HCT116 (cell line): ENCODE measurements at regions not wholly inside any gene's neighbourhood (a gene's known extent, or its start where the extent isn't known, plus 50 kb on each side); places are given as distances from the start of the nearest gene placed in this dataset.

Experiments
- ATF3 ChIP-seq: IDR thresholded peaks from 2 replicates; pipeline ENCODE4 v1.6.1; 2012
- CEBPB ChIP-seq: IDR thresholded peaks from 2 replicates; pipeline ENCODE4 v1.6.1; 2012; ENCODE audit warnings: low read depth
- CTCF ChIP-seq, 3 experiments: fragments of 200-600 bp in 1 of 3; sonication (generic) in 1 of 3; IDR thresholded peaks in 2 of 3; conservative IDR thresholded peaks in 1 of 3; 2 replicates each; pipeline ENCODE4 v1.5.1; 2012 to 2017; ENCODE audit warnings: low read depth in 2 of 3, low read length in 2 of 3, antibody characterized with exemption in 1 of 3, borderline replicate concordance in 1 of 3, control low read depth in 1 of 3, mild to moderate bottlenecking in 1 of 3, mixed read lengths in 1 of 3, mixed run types in 1 of 3, moderate library complexity in 1 of 3; ENCODE audit not compliant: insufficient read depth in 1 of 3
- EZH2 ChIP-seq: fragments of 200-600 bp; sonication (generic); IDR thresholded peaks from 2 replicates; pipeline ENCODE4 v1.6.1; 2017; ENCODE audit warnings: antibody characterized with exemption, mixed run types
- EZH2phosphoT487 ChIP-seq: fragments of 200-600 bp; IDR thresholded peaks from 2 replicates; pipeline ENCODE4 v1.6.1; 2018; ENCODE audit warnings: antibody characterized with exemption, borderline replicate concordance
- POLR2A ChIP-seq: IDR thresholded peaks from 2 replicates; pipeline ENCODE4 v1.7.0; 2011; ENCODE audit warnings: borderline replicate concordance; ENCODE audit not compliant: insufficient read depth, insufficient read length; ENCODE audit errors: extremely low read depth
- POLR2AphosphoS5 ChIP-seq: IDR thresholded peaks from 2 replicates; pipeline ENCODE4 v1.6.1; 2011; ENCODE audit warnings: mild to moderate bottlenecking, low read depth, low read length, moderate library complexity
- RAD21 ChIP-seq: IDR thresholded peaks from 2 replicates; pipeline ENCODE4 v1.6.1; 2012; ENCODE audit warnings: low read depth, mild to moderate bottlenecking
- REST ChIP-seq: IDR thresholded peaks from 2 replicates; pipeline ENCODE4 v1.6.1; 2012; ENCODE audit warnings: low read depth
- SP1 ChIP-seq: IDR thresholded peaks from 2 replicates; pipeline ENCODE4 v1.6.1; 2012; ENCODE audit warnings: low read depth
- SRF ChIP-seq: IDR thresholded peaks from 2 replicates; pipeline ENCODE4 v1.6.1; 2012; ENCODE audit warnings: low read depth
- YY1 ChIP-seq: IDR thresholded peaks from 2 replicates; pipeline ENCODE4 v1.6.1; 2011; ENCODE audit warnings: low read length, low read depth, moderate library complexity, mild to moderate bottlenecking; ENCODE audit not compliant: insufficient replicate concordance; ENCODE audit errors: extremely low read depth
- ZFX ChIP-seq: fragments of 450-650 bp; IDR thresholded peaks from 2 replicates; pipeline ENCODE4 v1.6.1; 2017
- ZNF274 ChIP-seq: fragments of 200-500 bp; sonication (Bioruptor generic); IDR thresholded peaks from 2 replicates; pipeline ENCODE4 v1.6.1; 2014; ENCODE audit warnings: mild to moderate bottlenecking, low read depth, low read length, inconsistent platforms

- TF ChIP-seq SRF (no peak), EZH2 (no peak), CTCF (IDR thresholded peaks at IDR 0.05 in 2 of 3, conservative IDR thresholded peaks at IDR 0.05 in 1 of 3; ENCODE audit: borderline replicate concordance in 1 of 3, insufficient read depth in 1 of 3, low read depth in 2 of 3, low read length in 2 of 3) (no peak), EZH2phosphoT487 (no peak), REST (no peak), ATF3 (no peak), ZFX (no peak), CEBPB (no peak), POLR2A (no peak), POLR2AphosphoS5 (no peak), YY1 (no peak), RAD21 (no peak), ZNF274 (no peak), SP1 (no peak)
Measured at GRCh38 chr13:58906329-58907007, 1257.3 kb downstream of the DIAPH3 start.
